SK-N-SH treated with all-trans-retinoic acid at 6 μM for 48 hours (cell line): ENCODE measurements at regions not wholly inside any gene's neighbourhood (a gene's known extent, or its start where the extent isn't known, plus 50 kb on each side); places are given as distances from the start of the nearest gene placed in this dataset.

Experiments used
- ATAC-seq: fragments of 200-7000 bp; cut with Tn5 transposase; 3 replicates; pipeline ENCODE4 v1.9.1; 2020; ENCODE audit warnings: mild to moderate bottlenecking, moderate library complexity
- BACH2 ChIP-seq: fragments of 250-450 bp; sonication (Bioruptor Pico); IDR thresholded peaks from 2 replicates; pipeline ENCODE4 v1.9.0; 2021; ENCODE audit warnings: mild to moderate bottlenecking, borderline replicate concordance
- CREB5 ChIP-seq: fragments of 250-450 bp; sonication (Bioruptor Pico); IDR thresholded peaks from 2 replicates; pipeline ENCODE4 v1.5.1; 2020; ENCODE audit warnings: low read depth, mild to moderate bottlenecking, moderate library complexity
- CSDC2 ChIP-seq: fragments of 250-450 bp; sonication (Bioruptor Pico); IDR thresholded peaks from 2 replicates; pipeline ENCODE4 v1.5.0; 2020; ENCODE audit warnings: mild to moderate bottlenecking, moderate library complexity
- CSRNP3 ChIP-seq: fragments of 250-450 bp; sonication (Bioruptor Pico); IDR thresholded peaks from 2 replicates; pipeline ENCODE4 v1.5.1; 2021; ENCODE audit warnings: mild to moderate bottlenecking, moderate library complexity
- ESRRG ChIP-seq: fragments of 250-450 bp; sonication (Bioruptor Pico); IDR thresholded peaks from 2 replicates; pipeline ENCODE4 v1.6.1; 2021; ENCODE audit warnings: mild to moderate bottlenecking
- GLIS3 ChIP-seq: fragments of 250-450 bp; sonication (Bioruptor Pico); IDR thresholded peaks from 2 replicates; pipeline ENCODE4 v1.5.0; 2020; ENCODE audit warnings: mild to moderate bottlenecking, moderate library complexity
- ISL1 ChIP-seq: fragments of 250-450 bp; sonication (Bioruptor Pico); IDR thresholded peaks from 2 replicates; pipeline ENCODE4 v2.1.2; 2022; ENCODE audit warnings: mild to moderate bottlenecking, moderate library complexity
- OSR1 ChIP-seq: fragments of 250-450 bp; sonication (Bioruptor Pico); IDR thresholded peaks from 2 replicates; pipeline ENCODE4 v1.8.0; 2022; ENCODE audit warnings: moderate library complexity, mild to moderate bottlenecking, inconsistent platforms
- PATZ1 ChIP-seq: fragments of 250-450 bp; sonication (Bioruptor Pico); IDR thresholded peaks from 2 replicates; pipeline ENCODE4 v1.8.0; 2020; ENCODE audit warnings: mild to moderate bottlenecking, moderate library complexity, borderline replicate concordance
- POU6F1 ChIP-seq: fragments of 250-450 bp; sonication (Bioruptor Pico); IDR thresholded peaks from 2 replicates; pipeline ENCODE4 v1.8.0; 2021; ENCODE audit warnings: low read depth, mild to moderate bottlenecking, moderate library complexity, borderline replicate concordance
- PPARA ChIP-seq: fragments of 250-450 bp; sonication (Bioruptor Pico); IDR thresholded peaks from 2 replicates; pipeline ENCODE4 v1.5.0; 2020; ENCODE audit warnings: mild to moderate bottlenecking, borderline replicate concordance
- TCF4 ChIP-seq: fragments of 250-450 bp; sonication (Bioruptor Pico); IDR thresholded peaks from 2 replicates; pipeline ENCODE4 v1.8.0; 2021; ENCODE audit warnings: mild to moderate bottlenecking, moderate library complexity, borderline replicate concordance
- TOX ChIP-seq: fragments of 250-450 bp; sonication (Bioruptor Pico); IDR thresholded peaks from 2 replicates; pipeline ENCODE4 v1.8.0; 2021; ENCODE audit warnings: mild to moderate bottlenecking, moderate library complexity, borderline replicate concordance
- TSHZ2 ChIP-seq: fragments of 250-450 bp; sonication (Bioruptor Pico); IDR thresholded peaks from 2 replicates; pipeline ENCODE4 v1.5.0; 2020; ENCODE audit warnings: mild to moderate bottlenecking, moderate library complexity
- ZC3H10 ChIP-seq: fragments of 250-450 bp; sonication (Bioruptor Pico); IDR thresholded peaks from 2 replicates; pipeline ENCODE4 v1.5.1; 2021; ENCODE audit warnings: mild to moderate bottlenecking, moderate library complexity
- ZFP3 ChIP-seq: fragments of 250-450 bp; sonication (Bioruptor Pico); IDR thresholded peaks from 2 replicates; pipeline ENCODE4 v1.5.0; 2020; ENCODE audit warnings: mild to moderate bottlenecking, moderate library complexity
- ZFP30 ChIP-seq: fragments of 450-650 bp; formaldehyde crosslinking; IDR thresholded peaks from 2 replicates; pipeline ENCODE4 v1.5.0; 2022; ENCODE audit warnings: mild to moderate bottlenecking, moderate library complexity
- ZNF565 ChIP-seq: fragments of 450-650 bp; formaldehyde crosslinking; conservative IDR thresholded peaks from 2 replicates; pipeline ENCODE4 v1.5.0; 2020; ENCODE audit warnings: low read depth, mild to moderate bottlenecking, moderate library complexity
- ZNF70 ChIP-seq: fragments of 450-650 bp; formaldehyde crosslinking; IDR thresholded peaks from 2 replicates; pipeline ENCODE4 v1.5.0; 2020; ENCODE audit warnings: mild to moderate bottlenecking, moderate library complexity

GRCh38 chr11:15774388-15774939 is 581.9 kb downstream of the SOX6 start:
- TF ChIP-seq POU6F1 (no peak), PATZ1 (CRISPR knock-in tag) (no peak), OSR1 (CRISPR knock-in tag) (no peak), TSHZ2 (CRISPR knock-in tag) (no peak), TCF4 (no peak), ZNF565 (CRISPR knock-in tag) (no peak), PPARA (no peak), BACH2 (no peak), ZNF70 (CRISPR knock-in tag) (no peak)
- TF ChIP-seq, all 23 proteins: peak for 0
- ATAC-seq = no peak

GRCh38 chr11:15775015-15775541 is 581.3 kb downstream of the SOX6 start:
- no peak for ATAC-seq
- no peak for TF ChIP-seq BACH2
- no peak for TF ChIP-seq ZFP3 (CRISPR knock-in tag)
- TF ChIP-seq TOX (CRISPR knock-in tag) = no peak

GRCh38 chr11:15775797-15776196 is 580.5 kb downstream of the SOX6 start:
- TF ChIP-seq OSR1 (CRISPR knock-in tag) (no peak), CREB5 (no peak), TOX (CRISPR knock-in tag) (no peak), CSDC2 (CRISPR knock-in tag) (no peak), TSHZ2 (CRISPR knock-in tag) (no peak), PATZ1 (CRISPR knock-in tag) (no peak), GLIS3 (CRISPR knock-in tag) (no peak), TCF4 (no peak), ZFP3 (CRISPR knock-in tag) (no peak), ESRRG (no peak), ZC3H10 (CRISPR knock-in tag) (no peak), PPARA (no peak), ISL1 (CRISPR knock-in tag) (no peak), ZNF565 (CRISPR knock-in tag) (no peak), BACH2 (no peak), ZFP30 (CRISPR knock-in tag) (no peak), CSRNP3 (CRISPR knock-in tag) (no peak), POU6F1 (no peak)
- no peak for ATAC-seq
